IMR-90 (cell line): ENCODE measurements at regions not wholly inside any gene's neighbourhood (a gene's known extent, or its start where the extent isn't known, plus 50 kb on each side); places are given as distances from the start of the nearest gene placed in this dataset.
"Not testable (repeated sequence)": the region's sequence is repeated elsewhere in the genome, so short reads cannot be mapped to it uniquely, and the experiment has no call there.

Source experiments
- CTCF ChIP-seq: conservative IDR thresholded peaks from 2 replicates; pipeline ENCODE4 v1.5.1; 2012; ENCODE audit warnings: mild to moderate bottlenecking, low read depth, low read length, improper control_type of control experiment
- MAZ ChIP-seq: IDR thresholded peaks from 2 replicates; pipeline ENCODE4 v1.6.1; 2012; ENCODE audit warnings: low read depth, mild to moderate bottlenecking, low read length, improper control_type of control experiment, moderate library complexity, borderline replicate concordance
- POLR2A ChIP-seq: IDR thresholded peaks from 2 replicates; pipeline ENCODE4 v1.6.1; 2012; ENCODE audit warnings: mild to moderate bottlenecking, low read depth, low read length

DNA sequence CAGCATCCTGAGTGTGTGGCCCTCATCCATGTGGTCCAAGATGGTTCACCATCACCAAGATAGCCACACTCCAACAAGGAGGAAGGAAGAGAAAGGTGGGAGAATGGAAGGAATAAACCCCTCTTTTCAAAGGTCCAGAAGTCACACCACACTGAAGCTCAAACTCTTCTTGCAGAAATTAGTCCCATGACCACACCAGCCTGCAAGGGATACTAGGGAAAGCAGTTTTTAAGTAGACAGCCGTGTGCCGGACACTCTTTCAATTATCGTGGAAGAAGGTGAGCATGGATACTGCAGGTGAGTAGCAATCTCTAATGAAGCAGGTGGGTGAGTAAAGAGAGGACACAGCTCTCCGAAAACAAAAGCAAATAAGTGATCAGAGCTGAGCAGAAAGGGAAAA lies 191.7 kb upstream of the IRF2BP2 start:
- not testable (repeated sequence) for TF ChIP-seq CTCF, POLR2A, MAZ
